ENCODE measurements at regions not wholly inside any gene's neighbourhood (a gene's known extent, or its start where the extent isn't known, plus 50 kb on each side); places are given as distances from the start of the nearest gene placed in this dataset.

GRCh38 chr16:61540216-61540615 lies 496.0 kb downstream of the CDH8 start:
- no peaks in the 10 kb centered on the region for H3K36me3 Mint-ChIP-seq (ENCODE audit: low read depth)
- no peak overlapping the region for H3K4me3 Mint-ChIP-seq
- DNase-seq (no peak), ATAC-seq (ENCODE audit: low read depth) (no peak)
- CTCF ChIA-PET, result no interaction called here
- no peaks in the 10 kb centered on the region for H3K27me3 Mint-ChIP-seq
- no peak for TF ChIP-seq CTCF (IDR thresholded peaks at IDR 0.05)
- no peaks in the 10 kb centered on the region for H3K4me1 Mint-ChIP-seq
- peaks cover 12% of the 10 kb centered on the region for H3K9me3 Mint-ChIP-seq
- H3K27ac Mint-ChIP-seq, result no peak overlapping the region
- POLR2A ChIA-PET, result no interaction called here
- intact Hi-C loops (cut with micrococcal nuclease), result no loop called here

- H3K27me3 Mint-ChIP-seq, result no peaks in the 10 kb centered on the region
- no peaks in the 10 kb centered on the region for H3K36me3 Mint-ChIP-seq (ENCODE audit: low read depth)
- ATAC-seq (ENCODE audit: low read depth) (no peak), DNase-seq (no peak)
- ChIA-PET CTCF (no interaction called here), POLR2A (no interaction called here)
- intact Hi-C loops (cut with micrococcal nuclease), result no loop called here
- no peak for TF ChIP-seq CTCF (IDR thresholded peaks at IDR 0.05)
- H3K4me1 Mint-ChIP-seq, result no peaks in the 10 kb centered on the region
- H3K4me3 Mint-ChIP-seq, result no peak overlapping the region
- no peak overlapping the region for H3K27ac Mint-ChIP-seq
- H3K9me3 Mint-ChIP-seq, result peaks cover 6% of the 10 kb centered on the region
These were observed 505.5 kb downstream of the CDH8 start for GRCh38 chr16:61530697-61531096.

- Mint-ChIP-seq H3K27ac (no peak overlapping the region), H3K36me3 (ENCODE audit: low read depth) (no peaks in the 10 kb centered on the region), H3K4me1 (no peaks in the 10 kb centered on the region), H3K4me3 (no peak overlapping the region), H3K27me3 (no peaks in the 10 kb centered on the region), H3K9me3 (peaks cover 4% of the 10 kb centered on the region)
- ChIA-PET POLR2A (no interaction called here), CTCF (no interaction called here)
- DNase-seq, result no peak
- intact Hi-C loops (cut with micrococcal nuclease), result no loop called here
- ATAC-seq (ENCODE audit: low read depth), result no peak
- no peak for TF ChIP-seq CTCF (IDR thresholded peaks at IDR 0.05)
These were observed 535.4 kb downstream of the CDH8 start for GRCh38 chr16:61500851-61501250.

- ATAC-seq (ENCODE audit: low read depth), result no peak
- CTCF ChIA-PET, result no interaction called here
- Mint-ChIP-seq H3K27ac (no peak overlapping the region), H3K4me3 (no peak overlapping the region), H3K27me3 (no peaks in the 10 kb centered on the region), H3K4me1 (no peaks in the 10 kb centered on the region), H3K36me3 (ENCODE audit: low read depth) (no peaks in the 10 kb centered on the region), H3K9me3 (peaks cover 16% of the 10 kb centered on the region)
- TF ChIP-seq CTCF (IDR thresholded peaks at IDR 0.05), result no peak
- POLR2A ChIA-PET, result no interaction called here
- no peak for DNase-seq
- intact Hi-C loops (cut with micrococcal nuclease), result no loop called here
These were observed 556.0 kb downstream of the CDH8 start for GRCh38 chr16:61480250-61480649.

GRCh38 chr16:61471737-61472136 lies 564.5 kb downstream of the CDH8 start:
- TF ChIP-seq CTCF (IDR thresholded peaks at IDR 0.05), result no peak
- Mint-ChIP-seq H3K36me3 (ENCODE audit: low read depth) (no peaks in the 10 kb centered on the region), H3K27me3 (no peaks in the 10 kb centered on the region), H3K9me3 (peaks cover 15% of the 10 kb centered on the region), H3K4me3 (no peak overlapping the region), H3K27ac (no peak overlapping the region), H3K4me1 (no peaks in the 10 kb centered on the region)
- CTCF ChIA-PET, result no interaction called here
- DNase-seq (no peak), ATAC-seq (ENCODE audit: low read depth) (no peak)
- POLR2A ChIA-PET, result no interaction called here
- intact Hi-C loops (cut with micrococcal nuclease), result no loop called here
